AG04449 (cell line): ENCODE measurements at regions not wholly inside any gene's neighbourhood (a gene's known extent, or its start where the extent isn't known, plus 50 kb on each side); places are given as distances from the start of the nearest gene placed in this dataset.

ENCODE experiments used
- CTCF ChIA-PET: fragments of 350-600 bp; formaldehyde crosslinking; extraction: SDS; loops from one replicate; lab custom pipeline; 2021; ENCODE audit warnings: antibody characterized with exemption; lab: Yijun Ruan, JAX
- POLR2A ChIA-PET: fragments of 400-600, 350-600 bp; formaldehyde crosslinking; extraction: SDS; loops from one replicate; lab custom pipeline; 2020; ENCODE audit warnings: antibody characterized with exemption, inconsistent platforms; lab: Yijun Ruan, JAX
- DNase-seq: peaks from one replicate; pipeline ENCODE4 v3.0.0-alpha.2; 2010; ENCODE audit warnings: low read depth, low spot score
- H3K4me3 ChIP-seq: 2 replicates; pipeline ENCODE4 v1.5.1; 2011; ENCODE audit warnings: low read depth, mild to moderate bottlenecking, control low read depth, low read length
- TF ChIP-seq, protein P1 (sequence below): IDR thresholded peaks from one replicate; pipeline ENCODE4 v1.5.1; 2011; ENCODE audit warnings: mild to moderate bottlenecking, moderate library complexity, low read length, control low read depth, inconsistent platforms; ENCODE audit not compliant: insufficient read depth; ENCODE audit errors: missing control alignments

- ChIA-PET CTCF (no interaction called here), POLR2A (no interaction called here)
- TF ChIP-seq, protein P1, sequence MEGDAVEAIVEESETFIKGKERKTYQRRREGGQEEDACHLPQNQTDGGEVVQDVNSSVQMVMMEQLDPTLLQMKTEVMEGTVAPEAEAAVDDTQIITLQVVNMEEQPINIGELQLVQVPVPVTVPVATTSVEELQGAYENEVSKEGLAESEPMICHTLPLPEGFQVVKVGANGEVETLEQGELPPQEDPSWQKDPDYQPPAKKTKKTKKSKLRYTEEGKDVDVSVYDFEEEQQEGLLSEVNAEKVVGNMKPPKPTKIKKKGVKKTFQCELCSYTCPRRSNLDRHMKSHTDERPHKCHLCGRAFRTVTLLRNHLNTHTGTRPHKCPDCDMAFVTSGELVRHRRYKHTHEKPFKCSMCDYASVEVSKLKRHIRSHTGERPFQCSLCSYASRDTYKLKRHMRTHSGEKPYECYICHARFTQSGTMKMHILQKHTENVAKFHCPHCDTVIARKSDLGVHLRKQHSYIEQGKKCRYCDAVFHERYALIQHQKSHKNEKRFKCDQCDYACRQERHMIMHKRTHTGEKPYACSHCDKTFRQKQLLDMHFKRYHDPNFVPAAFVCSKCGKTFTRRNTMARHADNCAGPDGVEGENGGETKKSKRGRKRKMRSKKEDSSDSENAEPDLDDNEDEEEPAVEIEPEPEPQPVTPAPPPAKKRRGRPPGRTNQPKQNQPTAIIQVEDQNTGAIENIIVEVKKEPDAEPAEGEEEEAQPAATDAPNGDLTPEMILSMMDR = no peak
- DNase-seq = no peak
- no peak overlapping the region for H3K4me3 ChIP-seq
Observed at GRCh38 chr12:24386836-24387235, 437.4 kb upstream of the SOX5 start.

GRCh38 chr12:24381790-24382189 lies 432.3 kb upstream of the SOX5 start:
- no peak overlapping the region for H3K4me3 ChIP-seq
- POLR2A ChIA-PET = no interaction called here
- TF ChIP-seq, protein P1 = no peak
- no peak for DNase-seq
- CTCF ChIA-PET = no interaction called here

GRCh38 chr12:24379861-24380521 lies 430.5 kb upstream of the SOX5 start:
- POLR2A ChIA-PET = no interaction called here
- no peak for DNase-seq
- TF ChIP-seq, protein P1 = no peak
- H3K4me3 ChIP-seq = no peak overlapping the region
- CTCF ChIA-PET = no interaction called here

DNA sequence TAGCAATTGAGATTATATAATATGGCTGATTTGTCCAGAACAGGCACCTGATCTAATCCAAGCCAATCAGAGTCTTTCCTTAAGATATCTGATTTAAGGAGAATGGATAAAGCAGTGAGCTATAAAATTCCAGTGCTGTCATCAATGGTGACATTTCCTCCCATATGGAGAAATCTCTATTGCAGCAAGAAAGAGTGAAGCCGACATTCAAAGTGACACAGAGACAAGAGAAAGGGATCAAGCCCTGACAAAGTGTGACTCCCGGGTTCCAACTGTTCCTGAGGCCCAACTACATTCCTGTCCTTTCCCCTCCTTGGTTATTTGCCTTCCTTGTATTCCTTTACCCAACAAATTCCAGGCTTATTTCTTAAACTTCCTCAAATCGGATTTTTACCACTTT lies 430.0 kb upstream of the SOX5 start:
- ChIA-PET CTCF (no interaction called here), POLR2A (no interaction called here)
- DNase-seq = no peak
- H3K4me3 ChIP-seq = no peak overlapping the region
- TF ChIP-seq, protein P1 = no peak

GRCh38 chr12:24378548-24379407 lies 429.3 kb upstream of the SOX5 start:
- TF ChIP-seq, protein P1 = no peak
- ChIA-PET CTCF (no interaction called here), POLR2A (no interaction called here)
- DNase-seq = no peak
- no peak overlapping the region for H3K4me3 ChIP-seq

DNA sequence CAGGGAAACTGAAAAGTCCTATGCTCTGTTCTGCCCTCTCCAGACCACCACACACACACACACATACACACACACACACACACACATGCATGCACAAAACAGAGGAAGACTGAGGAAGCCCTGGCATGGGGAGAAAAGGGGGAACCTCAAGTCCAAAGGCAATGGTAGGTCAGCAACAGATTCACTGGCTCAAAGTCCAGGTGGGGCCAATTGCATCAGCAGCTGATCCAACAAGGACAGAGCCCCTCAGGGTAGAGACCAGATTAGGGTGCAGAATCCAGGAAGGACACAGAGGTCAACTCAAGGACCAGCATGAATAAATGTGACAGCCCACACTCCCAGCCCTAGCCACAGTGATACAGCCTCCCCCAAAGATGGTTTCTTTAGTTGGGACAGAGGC lies 425.0 kb upstream of the SOX5 start:
- POLR2A ChIA-PET = no interaction called here
- no peak overlapping the region for H3K4me3 ChIP-seq
- TF ChIP-seq, protein P1 = no peak
- DNase-seq = no peak
- CTCF ChIA-PET = no interaction called here
